Fibroblast of lung (primary cell): ENCODE measurements at regions not wholly inside any gene's neighbourhood (a gene's known extent, or its start where the extent isn't known, plus 50 kb on each side); places are given as distances from the start of the nearest gene placed in this dataset.
A peak's percentile ranks its signal among the peaks of the same experiment; 100 is the strongest.
"Not testable (repeated sequence)": the region's sequence is repeated elsewhere in the genome, so short reads cannot be mapped to it uniquely, and the experiment has no call there.

ENCODE experiments used
- DNase-seq, 2 donors: peaks; one replicate each; pipeline versions ENCODE4 v3.0.0 to v3.0.0-alpha.2; 2010; ENCODE audit warnings: low read depth in 2 of 2
- H2AFZ ChIP-seq: 2 replicates; pipeline ENCODE4 v1.5.1; 2012; ENCODE audit warnings: low read length, control low read depth, inconsistent platforms
- H3K27ac ChIP-seq: 2 replicates; pipeline ENCODE4 v1.5.1; 2011; ENCODE audit warnings: low read length, control low read depth; ENCODE audit not compliant: insufficient read depth
- H3K27me3 ChIP-seq: 2 replicates; pipeline ENCODE4 v1.5.1; 2011; ENCODE audit warnings: mild to moderate bottlenecking, low read length; ENCODE audit not compliant: control insufficient read depth, insufficient read depth
- H3K36me3 ChIP-seq: 2 replicates; pipeline ENCODE4 v1.5.1; 2011; ENCODE audit warnings: low read length; ENCODE audit not compliant: control insufficient read depth, insufficient read depth
- H3K4me1 ChIP-seq: 2 replicates; pipeline ENCODE4 v1.5.1; 2011; ENCODE audit warnings: low read length; ENCODE audit not compliant: control insufficient read depth, insufficient read depth; ENCODE audit errors: extremely low read depth
- H3K4me2 ChIP-seq: 2 replicates; pipeline ENCODE4 v1.5.1; 2011; ENCODE audit warnings: low read length, control low read depth; ENCODE audit not compliant: insufficient read depth; ENCODE audit errors: extremely low read depth
- H3K4me3 ChIP-seq, 4 experiments: fragments of 200-600 bp in 1 of 4; sonication (generic) in 1 of 4; replicated peaks in 1 of 4; 2 replicates each; pipeline ENCODE4 v1.5.1; 2011 to 2016; ENCODE audit warnings: low read length in 4 of 4, low read depth in 3 of 4, mild to moderate bottlenecking in 3 of 4, control low read depth in 2 of 4, inconsistent platforms in 1 of 4, mixed read lengths in 1 of 4; ENCODE audit not compliant: insufficient read depth in 1 of 4; ENCODE audit errors: control extremely low read depth in 1 of 4
- H3K79me2 ChIP-seq: 2 replicates; pipeline ENCODE4 v1.5.1; 2012; ENCODE audit warnings: mild to moderate bottlenecking, low read length, inconsistent platforms; ENCODE audit not compliant: control insufficient read depth, insufficient read depth
- H3K9ac ChIP-seq: 2 replicates; pipeline ENCODE4 v1.5.1; 2011; ENCODE audit warnings: mild to moderate bottlenecking, low read length, control low read depth; ENCODE audit not compliant: insufficient read depth
- H3K9me3 ChIP-seq: 2 replicates; pipeline ENCODE4 v1.5.1; 2012; ENCODE audit warnings: low read depth, low read length; ENCODE audit not compliant: control insufficient read depth, insufficient read depth
- H4K20me1 ChIP-seq: 2 replicates; pipeline ENCODE4 v1.5.1; 2011; ENCODE audit warnings: low read length; ENCODE audit not compliant: control insufficient read depth, insufficient read depth; ENCODE audit errors: extremely low read depth

GRCh38 chr20:25978450-25979190 is 282.0 kb upstream of the ZNF337 start:
- not testable (repeated sequence) for H3K4me1 ChIP-seq, H3K4me2 ChIP-seq, H3K79me2 ChIP-seq, H3K9me3 ChIP-seq, H3K36me3 ChIP-seq, DNase-seq, H4K20me1 ChIP-seq, H2AFZ ChIP-seq, H3K9ac ChIP-seq, H3K27me3 ChIP-seq, H3K27ac ChIP-seq, H3K4me3 ChIP-seq

- H3K27me3 ChIP-seq, H3K79me2 ChIP-seq, H3K36me3 ChIP-seq, H3K4me1 ChIP-seq, H4K20me1 ChIP-seq, H3K4me2 ChIP-seq, H3K9ac ChIP-seq, H3K27ac ChIP-seq, H2AFZ ChIP-seq, H3K9me3 ChIP-seq, H3K4me3 ChIP-seq, DNase-seq: not testable (repeated sequence)
Observed at GRCh38 chr20:25975816-25976215, 279.2 kb upstream of the ZNF337 start.

- not testable (repeated sequence) for H3K9me3 ChIP-seq, H2AFZ ChIP-seq, H3K27ac ChIP-seq, H3K4me3 ChIP-seq, H3K27me3 ChIP-seq, H3K4me2 ChIP-seq, DNase-seq, H3K4me1 ChIP-seq, H3K36me3 ChIP-seq, H3K79me2 ChIP-seq, H3K9ac ChIP-seq, H4K20me1 ChIP-seq
Observed at GRCh38 chr20:25965203-25965602, 268.6 kb upstream of the ZNF337 start.

GRCh38 chr20:25953876-25954275 is 257.2 kb upstream of the ZNF337 start:
- not testable (repeated sequence) for H4K20me1 ChIP-seq, H3K36me3 ChIP-seq, DNase-seq, H3K4me2 ChIP-seq, H3K27ac ChIP-seq, H2AFZ ChIP-seq, H3K27me3 ChIP-seq, H3K4me3 ChIP-seq, H3K9ac ChIP-seq, H3K9me3 ChIP-seq, H3K79me2 ChIP-seq, H3K4me1 ChIP-seq

- not testable (repeated sequence) for H3K36me3 ChIP-seq, H3K27ac ChIP-seq, H3K9ac ChIP-seq, H3K4me3 ChIP-seq, H3K27me3 ChIP-seq, H3K9me3 ChIP-seq, H3K79me2 ChIP-seq, H3K4me1 ChIP-seq, H2AFZ ChIP-seq, DNase-seq, H3K4me2 ChIP-seq, H4K20me1 ChIP-seq
Observed at GRCh38 chr20:25935230-25935629, 238.6 kb upstream of the ZNF337 start.

- not testable (repeated sequence) for H2AFZ ChIP-seq, H4K20me1 ChIP-seq, H3K4me3 ChIP-seq, H3K9me3 ChIP-seq, H3K27me3 ChIP-seq, H3K36me3 ChIP-seq, H3K4me2 ChIP-seq, H3K27ac ChIP-seq, H3K79me2 ChIP-seq, H3K4me1 ChIP-seq, H3K9ac ChIP-seq
- DNase-seq: peak in 1 of 2 donors; percentile 0
Observed at GRCh38 chr20:25932806-25933205, 236.2 kb upstream of the ZNF337 start.

- not testable (repeated sequence) for H3K27ac ChIP-seq
Observed at GRCh38 chr20:25932170-25932569, 235.5 kb upstream of the ZNF337 start.

More at GRCh38 chr20:25932170-25932569, 235.5 kb upstream of the ZNF337 start:
- H3K9me3 ChIP-seq, H4K20me1 ChIP-seq, H3K27me3 ChIP-seq, H3K36me3 ChIP-seq, H3K9ac ChIP-seq, H3K79me2 ChIP-seq, H3K4me3 ChIP-seq, H3K4me1 ChIP-seq, H2AFZ ChIP-seq, H3K4me2 ChIP-seq: not testable (repeated sequence)
- peak in 1 of 2 donors; percentile 89 for DNase-seq
